ENCODE measurements at regions not wholly inside any gene's neighbourhood (a gene's known extent, or its start where the extent isn't known, plus 50 kb on each side); places are given as distances from the start of the nearest gene placed in this dataset.
"Not testable (repeated sequence)": the region's sequence is repeated elsewhere in the genome, so short reads cannot be mapped to it uniquely, and the experiment has no call there.

GRCh38 chr10:33086100-33086499 is 128.1 kb upstream of the ITGB1 start:
- H3K9me3 ChIP-seq (replicated peaks in 1 of 3), result no peaks in the 10 kb centered on the region
- 94 to 99% (median 95%) methylated on average over 5 of the region's 5 CpGs for WGBS, 4 donors
- H3K27me3 ChIP-seq, result no peaks in the 10 kb centered on the region
- no peak overlapping the region for H3K27ac ChIP-seq
- peaks cover 0 to 9% of the 10 kb centered on the region in 2 donors for H3K4me1 ChIP-seq (replicated peaks in 1 of 2)
- H3K36me3 ChIP-seq (replicated peaks in 1 of 2), result no peaks in the 10 kb centered on the region
- TF ChIP-seq CTCF (IDR thresholded peaks at IDR 0.05) (no peak), POLR2A (IDR thresholded peaks at IDR 0.05) (no peak)
- no peak for DNase-seq
- no peak overlapping the region for H3K4me3 ChIP-seq
- intact Hi-C loops (cut with DNase I), result no loop called here

GRCh38 chr10:33085313-33085833 is 127.3 kb upstream of the ITGB1 start:
- H3K36me3 ChIP-seq (replicated peaks in 1 of 2), result no peaks in the 10 kb centered on the region
- H3K4me3 ChIP-seq, result no peak overlapping the region
- no peak overlapping the region for H3K27ac ChIP-seq
- peaks cover 0 to 9% of the 10 kb centered on the region in 2 donors for H3K4me1 ChIP-seq (replicated peaks in 1 of 2)
- no peak for TF ChIP-seq CTCF (IDR thresholded peaks at IDR 0.05)
- no peak for TF ChIP-seq POLR2A (IDR thresholded peaks at IDR 0.05)
- H3K27me3 ChIP-seq, result no peaks in the 10 kb centered on the region
- DNase-seq, result no peak
- no peaks in the 10 kb centered on the region for H3K9me3 ChIP-seq (replicated peaks in 1 of 3)
- intact Hi-C loops (cut with DNase I), result no loop called here

GRCh38 chr10:33084453-33084852 is 126.4 kb upstream of the ITGB1 start:
- Histone ChIP-seq H3K36me3 (replicated peaks in 1 of 2) (no peaks in the 10 kb centered on the region), H3K4me3 (no peak overlapping the region), H3K27me3 (no peaks in the 10 kb centered on the region), H3K27ac (no peak overlapping the region), H3K4me1 (replicated peaks in 1 of 2) (peaks cover 0 to 9% of the 10 kb centered on the region in 2 donors), H3K9me3 (replicated peaks in 1 of 3) (no peaks in the 10 kb centered on the region)
- DNase-seq, result no peak
- TF ChIP-seq CTCF (IDR thresholded peaks at IDR 0.05) (no peak), POLR2A (IDR thresholded peaks at IDR 0.05) (no peak)
- intact Hi-C loops (cut with DNase I), result no loop called here
- WGBS, 4 donors, result 97 to 100% (median 100%) methylated on average over 1 of the region's 1 CpG

- Histone ChIP-seq H3K27ac (no peak overlapping the region), H3K9me3 (replicated peaks in 1 of 3) (no peaks in the 10 kb centered on the region), H3K27me3 (no peaks in the 10 kb centered on the region), H3K4me3 (no peak overlapping the region), H3K36me3 (replicated peaks in 1 of 2) (no peaks in the 10 kb centered on the region), H3K4me1 (replicated peaks in 1 of 2) (peaks cover 0 to 9% of the 10 kb centered on the region in 2 donors)
- WGBS, 4 donors, result 87 to 92% (median 90%) methylated on average over 2 of the region's 2 CpGs
- DNase-seq, result no peak
- intact Hi-C loops (cut with DNase I), result no loop called here
- TF ChIP-seq POLR2A (IDR thresholded peaks at IDR 0.05) (no peak), CTCF (IDR thresholded peaks at IDR 0.05) (no peak)
Measured at GRCh38 chr10:33082373-33082895, 124.4 kb upstream of the ITGB1 start.

GRCh38 chr10:33080467-33080866 is 122.4 kb upstream of the ITGB1 start:
- H3K4me1 ChIP-seq (replicated peaks in 1 of 2); H3K4me3 ChIP-seq; H3K9me3 ChIP-seq (replicated peaks in 1 of 3); H3K36me3 ChIP-seq (replicated peaks in 1 of 2); H3K27ac ChIP-seq; DNase-seq; H3K27me3 ChIP-seq; intact Hi-C loops (cut with DNase I): not testable (repeated sequence)
- WGBS, 4 donors, result 71 to 96% (median 79%) methylated on average over 2 of the region's 2 CpGs

All from adrenal gland (tissue), 9 donors.